GM12878 (cell line): ENCODE measurements at regions not wholly inside any gene's neighbourhood (a gene's known extent, or its start where the extent isn't known, plus 50 kb on each side); places are given as distances from the start of the nearest gene placed in this dataset.

Source experiments
- CBFB ChIP-seq: IDR thresholded peaks from 2 replicates; pipeline ENCODE4 v1.6.1; 2016; ENCODE audit warnings: antibody characterized with exemption, low read depth
- E2F4 ChIP-seq: IDR thresholded peaks from 2 replicates; pipeline ENCODE4 v1.6.1; 2012; ENCODE audit warnings: low read depth, low read length, improper control_type of control experiment
- EP300 ChIP-seq, 2 experiments: fragments of 150-350 bp in 1 of 2; IDR thresholded peaks; 2 replicates each; pipeline ENCODE4 v1.6.1; 2011 to 2012; ENCODE audit warnings: low read depth in 2 of 2, low read length in 2 of 2, borderline replicate concordance in 1 of 2, improper control_type of control experiment in 1 of 2, inconsistent platforms in 1 of 2; ENCODE audit not compliant: control insufficient read depth in 1 of 2
- ESRRA ChIP-seq: IDR thresholded peaks from 2 replicates; pipeline ENCODE4 v1.6.1; 2012; ENCODE audit warnings: mild to moderate bottlenecking, low read length, improper control_type of control experiment
- GABPA ChIP-seq: IDR thresholded peaks from 2 replicates; pipeline ENCODE4 v1.6.1; 2014; ENCODE audit warnings: antibody characterized with exemption, low read depth, mild to moderate bottlenecking, inconsistent platforms
- HSF1 ChIP-seq: fragments of 150-350 bp; IDR thresholded peaks from 2 replicates; pipeline ENCODE4 v1.6.1; 2014; ENCODE audit warnings: mild to moderate bottlenecking, low read depth, low read length
- LARP7 ChIP-seq: fragments of 450-650 bp; IDR thresholded peaks from 2 replicates; pipeline ENCODE4 v1.6.1; 2017; ENCODE audit warnings: mild to moderate bottlenecking
- NR2C2 ChIP-seq: IDR thresholded peaks from 2 replicates; pipeline ENCODE4 v1.6.1; 2011; ENCODE audit warnings: borderline replicate concordance, low read depth; ENCODE audit not compliant: control insufficient read depth, insufficient read length
- NRF1 ChIP-seq: conservative IDR thresholded peaks from 2 replicates; pipeline ENCODE4 v1.6.1; 2011; ENCODE audit warnings: mild to moderate bottlenecking, low read depth, low read length, improper control_type of control experiment
- POLR2AphosphoS5 ChIP-seq: IDR thresholded peaks from 2 replicates; pipeline ENCODE4 v1.6.1; 2011; ENCODE audit warnings: mild to moderate bottlenecking, low read length, inconsistent platforms
- REST ChIP-seq: IDR thresholded peaks from 2 replicates; pipeline ENCODE4 v1.6.1; 2012; ENCODE audit warnings: mild to moderate bottlenecking, low read depth, low read length
- SIN3A ChIP-seq: IDR thresholded peaks from 2 replicates; pipeline ENCODE4 v1.6.1; 2012; ENCODE audit warnings: low read depth, low read length, improper control_type of control experiment
- SPI1 ChIP-seq: IDR thresholded peaks from 2 replicates; pipeline ENCODE4 v1.6.1; 2011; ENCODE audit warnings: low read depth, mild to moderate bottlenecking, low read length, moderate library complexity, borderline replicate concordance; ENCODE audit not compliant: insufficient read depth
- SRF ChIP-seq, 2 experiments: IDR thresholded peaks; 2 replicates each; pipeline ENCODE4 v1.6.1; 2011; ENCODE audit warnings: low read depth in 2 of 2, low read length in 2 of 2, mild to moderate bottlenecking in 1 of 2, moderate library complexity in 1 of 2
- TARDBP ChIP-seq: IDR thresholded peaks from 2 replicates; pipeline ENCODE4 v1.6.1; 2016; ENCODE audit warnings: borderline replicate concordance
- USF1 ChIP-seq: IDR thresholded peaks from 2 replicates; pipeline ENCODE4 v1.6.1; 2011; ENCODE audit warnings: borderline replicate concordance, low read depth, mild to moderate bottlenecking, moderate library complexity, mixed read lengths, low read length; ENCODE audit not compliant: insufficient read depth; ENCODE audit errors: extremely low read length
- ZBTB11 ChIP-seq: fragments of 450-650 bp; formaldehyde crosslinking; IDR thresholded peaks from 2 replicates; pipeline ENCODE4 v1.5.0; 2022; ENCODE audit warnings: mild to moderate bottlenecking, missing genetic modification characterization

- TF ChIP-seq ESRRA (no peak), E2F4 (no peak), REST (no peak), SIN3A (0 out of 2 replicates have a peak, but pooled peaks have one; percentile 52), HSF1 (no peak), ZBTB11 (CRISPR knock-in tag) (no peak), USF1 (no peak), LARP7 (0 out of 2 replicates have a peak, but pooled peaks have one; percentile 47), TARDBP (no peak), CBFB (no peak), GABPA (peak; percentile 78), SRF (IDR thresholded peaks at IDR 0.05; ENCODE audit: low read depth in 2 of 2, low read length in 2 of 2) (no peak), NRF1 (peak; percentile 46), SPI1 (peak; percentile 83), NR2C2 (no peak), POLR2AphosphoS5 (peak; percentile 65), EP300 (IDR thresholded peaks at IDR 0.05; ENCODE audit: borderline replicate concordance in 1 of 2, control insufficient read depth in 1 of 2, low read depth in 2 of 2, low read length in 2 of 2) (no peak)
Measured at GRCh38 chrX:46446727-46447378, 98.4 kb downstream of the ZNF674 start (continued).
